K562 (cell line): ENCODE measurements at regions not wholly inside any gene's neighbourhood (a gene's known extent, or its start where the extent isn't known, plus 50 kb on each side); places are given as distances from the start of the nearest gene placed in this dataset.

Source experiments
- ATAC-seq: fragments of 200-7000 bp; cut with Tn5 transposase; 3 replicates; pipeline ENCODE4 v1.9.1; 2020; ENCODE audit warnings: moderate library complexity
- BruUV-seq: library from RNA; stranded (reverse); fragments of 400-500 nt; replicated peaks from 2 replicates; lab custom pipeline; 2021; lab: Mats Ljungman, UMichigan
- CTCF ChIA-PET: fragments of 300-600 bp; formaldehyde crosslinking; extraction: SDS; loops from one replicate; lab custom pipeline; 2021; ENCODE audit warnings: low intra/inter-chr PET ratio; lab: Yijun Ruan, JAX
- POLR2A ChIA-PET: fragments of 300-600, 350-650 bp; sonication (Branson Sonifier 250); formaldehyde crosslinking; extraction: SDS; loops from one replicate; lab custom pipeline; 2021; ENCODE audit warnings: antibody characterized with exemption, inconsistent platforms; lab: Yijun Ruan, JAX
- DNase-seq, 4 experiments: peaks; one replicate each; pipeline versions ENCODE4 v3.0.0 to v3.0.0-alpha.2; 2011 to 2018; ENCODE audit warnings: low spot score in 3 of 4, mixed read lengths in 3 of 4; ENCODE audit errors: extremely low read depth in 1 of 4
- FAIRE-seq: peaks from 2 replicates; lab custom pipeline; 2011; peaks lifted over from hg19 to GRCh38; lab: Jason Lieb, UNC
- H2AFZ ChIP-seq: 2 replicates; pipeline ENCODE4 v1.6.0; 2011; ENCODE audit warnings: low read depth, low read length, control low read depth, inconsistent platforms
- H3K27ac ChIP-seq: fragments of 200-600 bp; 3 replicates; pipeline ENCODE4 v1.8.0; 2011; ENCODE audit warnings: low read depth, mild to moderate bottlenecking, control low read depth, inconsistent platforms, low read length, moderate library complexity, mixed read lengths; ENCODE audit errors: extremely low read depth
- H3K27me3 ChIP-seq, 2 experiments: fragments of 300-600 bp in 1 of 2; 2 replicates in 1 of 2; 3 replicates in 1 of 2; pipeline versions ENCODE4 v1.6.0 to v1.8.0; 2011; ENCODE audit warnings: inconsistent platforms in 2 of 2, low read length in 2 of 2, mild to moderate bottlenecking in 1 of 2, mixed read lengths in 1 of 2, moderate library complexity in 1 of 2; ENCODE audit not compliant: control insufficient read depth in 2 of 2, insufficient read depth in 2 of 2
- H3K36me3 ChIP-seq: fragments of 300-600 bp; 3 replicates; pipeline ENCODE4 v1.8.0; 2011; ENCODE audit warnings: mild to moderate bottlenecking, low read length, inconsistent platforms; ENCODE audit not compliant: control insufficient read depth, insufficient read depth
- H3K4me1 ChIP-seq, 2 experiments: fragments of 200-600 bp in 1 of 2; replicated peaks in 1 of 2; 2 replicates in 1 of 2; 3 replicates in 1 of 2; pipeline versions ENCODE4 v1.5.1 to v1.8.0; 2011; ENCODE audit warnings: inconsistent platforms in 2 of 2, low read length in 2 of 2, mild to moderate bottlenecking in 1 of 2, mixed read lengths in 1 of 2, moderate library complexity in 1 of 2; ENCODE audit not compliant: control insufficient read depth in 2 of 2, insufficient read depth in 2 of 2
- H3K4me2 ChIP-seq: 2 replicates; pipeline ENCODE4 v1.6.1; 2011; ENCODE audit warnings: low read length, control low read depth, inconsistent platforms, mixed read lengths; ENCODE audit not compliant: insufficient read depth
- H3K4me3 ChIP-seq: fragments of 200-600 bp; sonication (generic), shearing (Covaris generic); 2 replicates; pipeline ENCODE4 v1.5.1; 2016; ENCODE audit warnings: control low read depth, inconsistent platforms
- H3K79me2 ChIP-seq: fragments of 200-600 bp; 3 replicates; pipeline ENCODE4 v1.8.0; 2011; ENCODE audit warnings: low read length, inconsistent platforms; ENCODE audit not compliant: control insufficient read depth, insufficient read depth
- H3K9ac ChIP-seq, 2 experiments: 2 replicates each; pipeline versions ENCODE4 v1.6.0 to v1.6.1; 2011; ENCODE audit warnings: low read depth in 2 of 2, low read length in 2 of 2, control low read depth in 1 of 2, inconsistent platforms in 1 of 2, mild to moderate bottlenecking in 1 of 2, mixed read lengths in 1 of 2; ENCODE audit not compliant: insufficient read depth in 1 of 2
- H3K9me1 ChIP-seq: one replicate; pipeline ENCODE4 v1.6.0; 2011; ENCODE audit warnings: inconsistent platforms, mild to moderate bottlenecking, low read length, moderate library complexity; ENCODE audit not compliant: control insufficient read depth, insufficient read depth
- H3K9me3 ChIP-seq: replicated peaks from 2 replicates; pipeline ENCODE4 v1.5.1; 2011; ENCODE audit warnings: low read depth, low read length, inconsistent platforms; ENCODE audit not compliant: control insufficient read depth, insufficient read depth
- H4K20me1 ChIP-seq: replicated peaks from 2 replicates; pipeline ENCODE4 v1.6.1; 2011; ENCODE audit warnings: low read length, inconsistent platforms, mixed read lengths; ENCODE audit not compliant: control insufficient read depth, insufficient read depth
- ADNP ChIP-seq: fragments of 200-800 bp; sonication (Bioruptor generic); IDR thresholded peaks from 2 replicates; pipeline ENCODE4 v1.6.1; 2016; ENCODE audit warnings: missing genetic modification characterization, missing compliant biosample characterization
- DACH1 ChIP-seq: fragments of 450-650 bp; IDR thresholded peaks from 2 replicates; pipeline ENCODE4 v1.6.1; 2018; ENCODE audit not compliant: partially characterized antibody
- ETV6 ChIP-seq, 3 experiments: fragments of 150-350 bp in 1 of 3; sonication (generic) in 1 of 3; formaldehyde crosslinking in 1 of 3; IDR thresholded peaks; 2 replicates each; pipeline versions ENCODE4 v1.6.1 to v1.8.0; 2014 to 2022; ENCODE audit warnings: borderline replicate concordance in 2 of 3, low read depth in 2 of 3, antibody characterized with exemption in 1 of 3, low read length in 1 of 3, mild to moderate bottlenecking in 1 of 3, missing genetic modification reagents in 1 of 3
- JUND ChIP-seq, 2 experiments: IDR thresholded peaks; 2 replicates in 1 of 2; 3 replicates in 1 of 2; pipeline ENCODE4 v1.6.1; 2011; ENCODE audit warnings: borderline replicate concordance in 2 of 2, low read depth in 2 of 2, low read length in 2 of 2, improper control_type of control experiment in 1 of 2, missing biosample characterization in 1 of 2, missing genetic modification characterization in 1 of 2, missing genetic modification reagents in 1 of 2
- MAFK ChIP-seq: IDR thresholded peaks from 2 replicates; pipeline ENCODE4 v1.6.1; 2011; ENCODE audit warnings: low read length, improper control_type of control experiment
- SRF ChIP-seq, 2 experiments: fragments of 250-450, 450-650 bp in 1 of 2; sonication (Bioruptor Pico) in 1 of 2; sonication (generic) in 1 of 2; formaldehyde crosslinking; IDR thresholded peaks; 2 replicates each; pipeline versions ENCODE4 v1.5.0 to v1.5.1; 2020 to 2022; ENCODE audit warnings: mild to moderate bottlenecking in 1 of 2, missing genetic modification reagents in 1 of 2
- STAG1 ChIP-seq: sonication (generic); formaldehyde crosslinking; IDR thresholded peaks from 2 replicates; pipeline ENCODE4 v1.5.0; 2020; ENCODE audit warnings: missing genetic modification reagents, borderline replicate concordance
- TCF7L2 ChIP-seq: fragments of 150-350 bp; IDR thresholded peaks from 2 replicates; pipeline ENCODE4 v1.6.1; 2016; ENCODE audit warnings: low read depth, mild to moderate bottlenecking, low read length, moderate library complexity
- WGBS: fragments of 100-300 bp; shearing (Covaris generic); methylation state at CpG from one replicate; pipeline ENCODE4 v1.1.6; 2016; ENCODE audit warnings: low coverage, mixed read lengths; ENCODE audit not compliant: insufficient coverage; ENCODE audit errors: missing lambda C conversion rate; 5-methylcytosine and 5-hydroxymethylcytosine counted together
- in situ Hi-C: fragments of 300-500 bp; cut with MboI; formaldehyde crosslinking; loops from 4 replicates; pipeline ENCODE4 v1.15.0; 2018; ENCODE audit warnings: inconsistent platforms, mixed read lengths
- intact Hi-C: fragments of 100-400 bp; cut with micrococcal nuclease; formaldehyde crosslinking; loops from 2 replicates; pipeline ENCODE4 v1.14.2; 2022

DNA sequence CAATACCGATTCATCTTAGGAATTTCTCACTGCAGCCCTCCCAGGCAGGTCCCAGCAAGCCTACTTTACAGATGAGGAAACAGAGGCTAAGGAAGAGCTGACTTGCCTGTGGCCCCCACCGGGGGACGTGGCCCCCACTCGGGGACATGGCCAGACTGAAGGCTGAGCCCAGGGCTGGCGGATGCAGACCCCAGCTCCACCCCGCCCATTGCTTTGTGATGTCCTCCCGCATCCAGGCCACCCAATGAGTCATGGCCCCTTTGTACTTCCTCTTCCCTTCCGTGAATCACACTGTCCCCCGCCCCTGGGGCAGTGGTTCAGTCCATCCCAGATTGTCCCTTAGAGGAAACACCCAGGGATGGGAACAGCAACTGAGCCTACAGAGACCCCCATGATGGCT is 116.0 kb upstream of the ANO1 start (continued):
- TF ChIP-seq JUND (IDR thresholded peaks at IDR 0.05; ENCODE audit: borderline replicate concordance, low read depth, low read length) (peak; percentile 94), JUND (tag; IDR thresholded peaks at IDR 0.05; ENCODE audit: borderline replicate concordance, low read depth, low read length) (peak; percentile 81; the same call in 2 of the 3 replicates), STAG1 (no peak), TCF7L2 (peak; percentile 81), ADNP (tag) (0 out of 2 replicates have a peak, but pooled peaks have one; percentile 7), ETV6 (IDR thresholded peaks at IDR 0.05; ENCODE audit: borderline replicate concordance in 1 of 2, low read depth in 2 of 2, low read length in 1 of 2) (peak in 1 of 2 experiments; percentile 26; a peak in 1 of 4 replicates), ETV6 (CRISPR knock-in tag; IDR thresholded peaks at IDR 0.05; ENCODE audit: borderline replicate concordance) (no peak), DACH1 (no peak)
- TF ChIP-seq, all 486 proteins: peak for 25

- CTCF ChIA-PET: interaction anchor here (0.6 kb wide), 1 partner anchor 735 kb away, joined by 3 read pairs; no protein-coding TSS in a partner anchor
- H3K4me1 ChIP-seq: peaks cover 3 to 31% of the 10 kb centered on the region in 2 experiments; a peak in 4 of 5 replicates
- no peak overlapping the region for H3K4me2 ChIP-seq
- no peaks in the 10 kb centered on the region for H3K79me2 ChIP-seq
- 37% methylated on average over 8 of the region's 8 CpGs for WGBS
- H3K9me1 ChIP-seq: no peaks in the 10 kb centered on the region
- no peak overlapping the region for H2AFZ ChIP-seq
- no peaks in the 10 kb centered on the region; a peak in 1 of 5 replicates for H3K27me3 ChIP-seq
- H3K9me3 ChIP-seq: no peaks in the 10 kb centered on the region
- no peak for ATAC-seq
- H3K4me3 ChIP-seq: no peak overlapping the region
- DNase-seq: no peak
- FAIRE-seq: no peak
- POLR2A ChIA-PET: interaction anchor here (0.5 to 0.7 kb wide), 3 partner anchors 54 to 1650 kb away, joined by 3 to 4 read pairs (median 3); no protein-coding TSS in a partner anchor
- TF ChIP-seq SRF (CRISPR knock-in tag; IDR thresholded peaks at IDR 0.05) (peak in 1 of 2 experiments; percentile 92; a peak in 2 of 4 replicates), MAFK (no peak)
- intact Hi-C loops (no loop called here), in situ Hi-C loops (no loop called here)
- no peak overlapping the region for H3K27ac ChIP-seq
- H4K20me1 ChIP-seq: no peaks in the 10 kb centered on the region
- H3K9ac ChIP-seq: no peak overlapping the region
- no peaks in the 10 kb centered on the region for H3K36me3 ChIP-seq
- no TSS peak for BruUV-seq
Observed at GRCh38 chr11:69963533-69964246, 114.4 kb upstream of the ANO1 start.
